ENCODE measurements at regions not wholly inside any gene's neighbourhood (a gene's known extent, or its start where the extent isn't known, plus 50 kb on each side); places are given as distances from the start of the nearest gene placed in this dataset.

GRCh38 chr10:81146436-81146835 is 608.7 kb downstream of the SH2D4B start:
- CTCF ChIA-PET: no interaction called here
- H3K4me3 ChIP-seq (ENCODE audit: low read depth in 2 of 2, low read length in 1 of 2): no peak overlapping the region
- DNase-seq: no peak
- H3K36me3 ChIP-seq (replicated peaks in 1 of 2; ENCODE audit: control insufficient read depth in 1 of 2, insufficient read depth in 2 of 2, low read length in 1 of 2): no peaks in the 10 kb centered on the region
- no peaks in the 10 kb centered on the region for H3K27me3 ChIP-seq (ENCODE audit: insufficient read depth)
- H3K9me3 ChIP-seq: no peaks in the 10 kb centered on the region; the same call in 1 of the 2 replicates
- no peak overlapping the region for H3K4me2 ChIP-seq
- no peaks in the 10 kb centered on the region for H3F3A ChIP-seq (replicated peaks; ENCODE audit: insufficient read depth)
- no peaks in the 10 kb centered on the region for H4K20me1 ChIP-seq (ENCODE audit: insufficient read depth)
- H3K4me1 ChIP-seq (ENCODE audit: control insufficient read depth in 1 of 2, insufficient read depth in 2 of 2, low read depth in 1 of 2, low read length in 1 of 2): no peaks in the 10 kb centered on the region
- H3K9ac ChIP-seq: no peak overlapping the region
- no peak overlapping the region for H3K27ac ChIP-seq (ENCODE audit: low read depth in 2 of 2, low read length in 1 of 2)
- H3K9me2 ChIP-seq: peaks cover 3% of the 10 kb centered on the region; the same call in 1 of the 2 replicates
- H2AFZ ChIP-seq (ENCODE audit: low read depth): no peak overlapping the region
- no peak for TF ChIP-seq NFIC (IDR thresholded peaks at IDR 0.05; ENCODE audit: borderline replicate concordance)
- TF ChIP-seq ELF1 (IDR thresholded peaks at IDR 0.05): no peak
- TF ChIP-seq RAD21 (IDR thresholded peaks at IDR 0.05; ENCODE audit: low read length): no peak
- TF ChIP-seq FOXM1 (IDR thresholded peaks at IDR 0.05; ENCODE audit: low read depth): no peak
- no peak for TF ChIP-seq RFX5 (IDR thresholded peaks at IDR 0.05; ENCODE audit: low read length)
- no peak for TF ChIP-seq GATA2 (CRISPR knock-in tag; IDR thresholded peaks at IDR 0.05)
- TF ChIP-seq GABPA (IDR thresholded peaks at IDR 0.05; ENCODE audit: low read depth): no peak
- no peak for TF ChIP-seq REST (IDR thresholded peaks at IDR 0.05; ENCODE audit: low read depth, low read length)
- TF ChIP-seq TCF12 (IDR thresholded peaks at IDR 0.05): no peak
- TF ChIP-seq SIN3A (IDR thresholded peaks at IDR 0.05; ENCODE audit: borderline replicate concordance, low read depth, low read length): no peak
- no peak for TF ChIP-seq SMC3 (IDR thresholded peaks at IDR 0.05; ENCODE audit: low read depth, low read length)
- TF ChIP-seq CHD2 (IDR thresholded peaks at IDR 0.05; ENCODE audit: low read length, partially characterized antibody): no peak
- TF ChIP-seq, protein P1, sequence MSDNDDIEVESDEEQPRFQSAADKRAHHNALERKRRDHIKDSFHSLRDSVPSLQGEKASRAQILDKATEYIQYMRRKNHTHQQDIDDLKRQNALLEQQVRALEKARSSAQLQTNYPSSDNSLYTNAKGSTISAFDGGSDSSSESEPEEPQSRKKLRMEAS (IDR thresholded peaks at IDR 0.05; ENCODE audit: low read depth): no peak
- TF ChIP-seq, protein P2, sequence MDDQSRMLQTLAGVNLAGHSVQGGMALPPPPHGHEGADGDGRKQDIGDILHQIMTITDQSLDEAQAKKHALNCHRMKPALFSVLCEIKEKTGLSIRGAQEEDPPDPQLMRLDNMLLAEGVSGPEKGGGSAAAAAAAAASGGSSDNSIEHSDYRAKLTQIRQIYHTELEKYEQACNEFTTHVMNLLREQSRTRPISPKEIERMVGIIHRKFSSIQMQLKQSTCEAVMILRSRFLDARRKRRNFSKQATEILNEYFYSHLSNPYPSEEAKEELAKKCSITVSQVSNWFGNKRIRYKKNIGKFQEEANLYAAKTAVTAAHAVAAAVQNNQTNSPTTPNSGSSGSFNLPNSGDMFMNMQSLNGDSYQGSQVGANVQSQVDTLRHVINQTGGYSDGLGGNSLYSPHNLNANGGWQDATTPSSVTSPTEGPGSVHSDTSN (IDR thresholded peaks at IDR 0.05): no peak
- TF ChIP-seq MEF2A (IDR thresholded peaks at IDR 0.05; ENCODE audit: borderline replicate concordance, low read depth): no peak
- TF ChIP-seq RCOR1 (IDR thresholded peaks at IDR 0.05; ENCODE audit: low read length): no peak
- TF ChIP-seq JUND (IDR thresholded peaks at IDR 0.05): no peak
- no peak for TF ChIP-seq NRF1 (IDR thresholded peaks at IDR 0.05; ENCODE audit: low read depth, low read length)
- no peak for TF ChIP-seq POLR2AphosphoS5 (IDR thresholded peaks at IDR 0.05; ENCODE audit: low read depth, low read length)
- 10% methylated on average over 3 of the region's 3 CpGs for WGBS (ENCODE audit: low lambda C conversion rate)
- POLR2A ChIA-PET: no interaction called here
- H3K79me2 ChIP-seq (ENCODE audit: insufficient read depth): no peaks in the 10 kb centered on the region
